Frontal cortex (tissue), 3 donors: ENCODE measurements at regions not wholly inside any gene's neighbourhood (a gene's known extent, or its start where the extent isn't known, plus 50 kb on each side); places are given as distances from the start of the nearest gene placed in this dataset.

Experiments
- DNase-seq, 2 donors: peaks; one replicate each; pipeline ENCODE4 v3.0.0; 2012; ENCODE audit warnings: low spot score in 2 of 2
- FAIRE-seq: peaks from 2 replicates; lab custom pipeline; 2012; peaks lifted over from hg19 to GRCh38; lab: Jason Lieb, UNC
- donor health status: control.
- donor health status: control.
- donor health status: control.

- DNase-seq (no peak), FAIRE-seq (no peak)
These were observed 52.0 kb upstream of the OSBPL8 start for GRCh38 chr12:76611533-76611932.

GRCh38 chr12:76614364-76614763 lies 54.8 kb upstream of the OSBPL8 start:
- FAIRE-seq, result no peak
- no peak for DNase-seq

- DNase-seq, result no peak
These were observed 58.5 kb upstream of the OSBPL8 start for GRCh38 chr12:76618031-76618430.

GRCh38 chr12:76621582-76622024 lies 62.0 kb upstream of the OSBPL8 start:
- FAIRE-seq, result peak; percentile 65
- DNase-seq, result peak; percentile 40 to 65

More at GRCh38 chr12:76618031-76618430, 58.5 kb upstream of the OSBPL8 start:
- no peak for FAIRE-seq

GRCh38 chr12:76622351-76622750 lies 62.8 kb upstream of the OSBPL8 start:
- no peak for FAIRE-seq
- DNase-seq, result no peak

- DNase-seq (no peak), FAIRE-seq (no peak)
These were observed 63.3 kb upstream of the OSBPL8 start for GRCh38 chr12:76622915-76623314.

GRCh38 chr12:76623931-76624330 lies 64.4 kb upstream of the OSBPL8 start:
- no peak for DNase-seq
- FAIRE-seq, result no peak

GRCh38 chr12:76627346-76628135 lies 68.0 kb upstream of the OSBPL8 start:
- DNase-seq, result no peak
- no peak for FAIRE-seq

GRCh38 chr12:76628745-76629144 lies 69.2 kb upstream of the OSBPL8 start:
- FAIRE-seq (no peak), DNase-seq (no peak)

GRCh38 chr12:76631741-76632140 lies 72.2 kb upstream of the OSBPL8 start:
- FAIRE-seq (no peak), DNase-seq (no peak)

- DNase-seq (no peak), FAIRE-seq (no peak)
These were observed 73.8 kb upstream of the OSBPL8 start for GRCh38 chr12:76633415-76633814.

GRCh38 chr12:76634133-76634532 lies 74.6 kb upstream of the OSBPL8 start:
- DNase-seq (no peak), FAIRE-seq (no peak)

- DNase-seq (no peak), FAIRE-seq (no peak)
These were observed 76.6 kb upstream of the OSBPL8 start for GRCh38 chr12:76636121-76636692.

GRCh38 chr12:76637807-76638206 lies 78.2 kb upstream of the OSBPL8 start:
- DNase-seq, result no peak

GRCh38 chr12:76639646-76640045 lies 80.1 kb upstream of the OSBPL8 start:
- DNase-seq, result no peak
- FAIRE-seq, result no peak

More at GRCh38 chr12:76637807-76638206, 78.2 kb upstream of the OSBPL8 start:
- no peak for FAIRE-seq

- FAIRE-seq, result no peak
- no peak for DNase-seq
These were observed 81.5 kb upstream of the OSBPL8 start for GRCh38 chr12:76641073-76641472.

GRCh38 chr12:76641961-76642360 lies 82.4 kb upstream of the OSBPL8 start:
- no peak for DNase-seq
- FAIRE-seq, result no peak

GRCh38 chr12:76643438-76643837 lies 83.9 kb upstream of the OSBPL8 start:
- FAIRE-seq (no peak), DNase-seq (no peak)

GRCh38 chr12:76644950-76645349 lies 85.4 kb upstream of the OSBPL8 start:
- no peak for FAIRE-seq

GRCh38 chr12:76645934-76646333 lies 86.4 kb upstream of the OSBPL8 start:
- no peak for FAIRE-seq
- no peak for DNase-seq

More at GRCh38 chr12:76644950-76645349, 85.4 kb upstream of the OSBPL8 start:
- DNase-seq, result no peak

GRCh38 chr12:76646366-76646765 lies 86.8 kb upstream of the OSBPL8 start:
- DNase-seq (no peak), FAIRE-seq (no peak)
